D341Med (cell line): ENCODE measurements at regions not wholly inside any gene's neighbourhood (a gene's known extent, or its start where the extent isn't known, plus 50 kb on each side); places are given as distances from the start of the nearest gene placed in this dataset.

Source experiments
- DNase-seq: peaks from one replicate; pipeline ENCODE4 v3.0.0; 2012; ENCODE audit warnings: low spot score

DNA sequence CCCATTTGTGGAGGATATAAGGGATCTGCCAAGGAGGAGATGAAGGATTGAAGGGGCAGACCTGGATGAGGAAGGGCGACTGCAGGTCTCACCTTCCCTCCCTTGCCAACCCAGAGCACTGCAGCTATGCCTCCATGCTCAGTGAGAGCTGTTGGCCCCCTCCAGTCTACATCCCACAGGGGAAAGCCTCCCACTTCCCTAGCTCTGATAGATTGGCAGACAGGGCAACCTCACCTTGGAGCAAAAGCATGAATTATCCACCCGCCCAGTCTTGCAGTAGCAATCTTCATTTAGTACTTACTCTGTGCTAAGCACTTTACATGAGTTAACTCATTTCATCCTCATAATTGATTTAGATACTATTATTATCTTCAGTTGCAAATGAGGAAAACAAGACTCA, 70.4 kb upstream of the SMNDC1 start:
- no peak for DNase-seq

DNA sequence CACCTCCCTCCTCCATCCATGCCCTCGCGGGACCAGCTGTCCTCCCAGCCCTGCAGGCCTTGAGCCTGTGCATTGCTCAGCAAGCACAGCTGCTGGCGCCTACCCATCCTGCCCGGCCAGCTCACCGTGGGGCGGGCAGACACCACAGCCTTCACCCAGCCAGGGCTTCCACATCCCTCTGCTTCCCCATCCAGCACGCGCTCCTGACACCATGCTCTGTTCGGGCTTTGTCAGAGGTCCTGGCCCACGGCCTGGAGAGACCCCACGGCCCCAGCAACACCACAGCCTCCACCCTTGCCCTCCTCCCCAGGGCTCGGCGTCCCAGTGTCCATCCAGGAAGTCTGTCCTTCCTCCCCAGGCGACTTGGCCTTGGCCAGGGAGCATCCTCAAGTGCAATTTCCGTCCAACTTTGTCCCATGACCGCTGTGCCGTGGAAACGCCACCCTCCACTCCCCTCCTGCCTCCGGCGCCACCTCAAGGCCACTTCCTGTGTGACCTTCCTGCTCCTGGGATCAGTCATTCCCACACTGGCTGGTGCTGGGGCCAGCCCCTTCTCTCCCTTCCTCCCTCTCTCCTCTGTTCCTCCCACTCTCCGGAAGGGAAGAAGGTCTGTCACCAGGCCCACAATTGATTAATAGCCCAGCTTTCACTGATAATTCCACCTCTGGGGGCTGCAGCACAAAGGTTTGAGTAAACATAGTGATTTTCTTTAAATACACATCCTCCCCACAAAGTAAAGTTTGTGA, 71.5 kb upstream of the SMNDC1 start:
- DNase-seq, result no peak

DNA sequence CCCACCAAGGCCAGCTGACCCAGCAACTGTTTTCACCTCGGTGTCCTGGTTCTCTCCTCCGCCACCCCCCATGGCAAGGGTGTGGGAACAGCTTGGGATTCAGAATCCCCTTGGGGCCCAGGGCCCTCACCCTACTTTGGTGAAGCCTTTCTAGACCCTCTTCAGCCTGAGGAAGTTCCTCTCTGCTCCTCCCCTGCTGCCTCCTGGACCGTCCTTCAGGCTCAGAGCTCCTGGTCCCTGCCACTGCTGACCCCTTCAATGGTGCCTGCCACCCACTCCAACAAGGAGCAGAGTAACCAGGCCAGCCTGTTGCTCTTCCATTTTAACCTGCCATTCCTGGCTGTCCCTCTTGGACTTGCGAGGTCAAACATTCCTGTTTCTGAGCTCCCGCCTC, 72.0 kb upstream of the SMNDC1 start:
- no peak for DNase-seq

DNA sequence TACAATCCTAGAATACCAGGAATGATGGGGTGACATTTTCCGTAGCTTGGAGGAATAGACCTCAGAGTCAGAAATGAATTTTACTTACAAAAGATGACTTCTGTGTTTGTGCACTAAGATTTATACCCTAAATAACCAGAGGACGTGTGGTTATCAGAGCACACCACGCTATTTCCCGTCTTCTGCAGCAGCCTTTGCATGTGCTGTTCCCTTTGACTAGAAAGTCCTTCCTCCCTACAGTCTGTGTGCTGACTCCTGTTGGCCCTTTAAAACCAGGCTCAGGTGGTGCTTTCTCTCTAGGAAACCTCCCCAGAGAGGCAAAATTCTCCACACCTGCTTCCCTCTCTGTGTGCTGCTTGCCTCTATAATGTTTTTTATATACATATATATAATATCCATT, 73.3 kb upstream of the SMNDC1 start:
- no peak for DNase-seq

DNA sequence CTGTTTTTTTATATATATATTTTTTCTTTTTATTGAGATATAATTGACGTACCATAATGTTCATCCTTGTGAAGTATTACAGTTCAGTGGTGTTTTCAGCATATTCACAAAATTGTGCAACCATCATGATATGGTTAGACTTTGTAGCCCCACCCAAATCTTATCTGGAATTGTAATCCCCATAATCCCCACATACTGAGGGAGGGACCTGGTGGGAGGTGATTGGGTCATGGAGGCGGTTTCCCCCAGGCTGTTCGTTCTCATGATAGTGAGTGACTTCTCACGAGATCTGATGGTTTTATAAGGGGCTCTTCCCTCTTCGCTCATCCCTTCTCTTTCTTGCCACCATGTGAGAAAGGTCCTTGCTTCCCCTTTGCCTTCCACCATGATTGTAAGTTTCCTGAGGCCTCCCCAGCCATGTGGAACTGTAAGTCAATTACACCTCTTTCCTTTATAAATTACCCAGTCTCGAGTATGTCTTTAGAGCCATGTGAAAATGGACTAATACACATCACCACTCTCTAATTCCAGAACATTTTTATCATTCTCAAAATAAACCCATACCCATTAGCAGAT, 73.9 kb upstream of the SMNDC1 start:
- no peak for DNase-seq

DNA sequence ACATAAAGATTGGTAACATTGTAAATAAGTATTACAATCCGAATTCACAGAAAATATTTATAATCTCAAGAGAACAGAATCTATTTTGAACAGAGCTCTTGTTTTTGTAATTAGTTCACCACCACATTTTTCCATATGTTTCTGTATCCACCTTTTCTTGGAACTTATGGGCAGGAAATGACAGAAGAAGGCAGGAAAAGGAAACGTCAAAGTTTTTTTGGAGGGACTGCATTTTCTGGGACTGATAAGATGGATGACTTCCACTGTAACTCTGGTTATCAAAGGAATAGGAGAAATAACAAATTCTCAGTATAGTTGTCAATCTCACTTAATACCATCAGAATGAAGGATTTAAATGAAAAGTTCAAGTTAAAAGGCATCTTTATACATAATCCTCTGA, 75.1 kb upstream of the SMNDC1 start:
- no peak for DNase-seq

DNA sequence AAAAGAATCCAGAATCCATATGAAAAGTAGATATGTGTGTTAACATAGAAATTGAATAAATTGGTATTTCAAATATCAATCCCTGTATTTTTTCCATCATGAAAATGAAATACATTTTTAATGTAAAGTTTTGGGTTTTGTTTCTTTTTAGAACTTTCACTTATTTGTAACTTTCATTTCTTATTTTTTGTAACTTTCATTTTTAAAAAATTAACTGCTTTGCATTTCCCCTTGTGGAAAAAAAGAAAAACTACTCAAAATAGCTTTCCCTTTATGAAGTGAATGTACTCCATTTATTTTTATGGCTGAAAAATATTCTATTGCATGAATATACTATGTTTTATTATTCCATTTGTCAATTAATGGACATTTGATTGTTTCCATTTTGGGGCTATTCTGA, 75.6 kb upstream of the SMNDC1 start:
- DNase-seq, result no peak

DNA sequence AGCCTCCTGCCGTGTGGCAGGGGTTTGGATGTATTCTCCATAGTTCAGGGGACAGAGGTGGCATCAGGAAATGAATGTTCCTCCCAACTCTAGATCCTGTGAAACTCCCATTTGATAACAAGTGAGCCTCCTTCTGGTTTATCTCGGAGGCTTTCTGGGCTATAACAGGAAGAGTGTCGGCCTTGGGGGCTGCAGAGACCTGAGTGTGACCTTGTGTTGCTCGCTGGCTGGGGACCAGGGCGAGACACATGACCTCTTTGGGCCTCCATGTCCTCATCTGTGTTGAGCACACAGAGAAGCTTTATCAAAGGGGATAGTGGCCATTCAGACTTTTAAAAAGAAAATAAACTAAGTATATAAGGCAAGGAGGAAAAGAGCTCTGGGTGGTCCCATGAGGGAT, 78.0 kb upstream of the SMNDC1 start:
- no peak for DNase-seq

DNA sequence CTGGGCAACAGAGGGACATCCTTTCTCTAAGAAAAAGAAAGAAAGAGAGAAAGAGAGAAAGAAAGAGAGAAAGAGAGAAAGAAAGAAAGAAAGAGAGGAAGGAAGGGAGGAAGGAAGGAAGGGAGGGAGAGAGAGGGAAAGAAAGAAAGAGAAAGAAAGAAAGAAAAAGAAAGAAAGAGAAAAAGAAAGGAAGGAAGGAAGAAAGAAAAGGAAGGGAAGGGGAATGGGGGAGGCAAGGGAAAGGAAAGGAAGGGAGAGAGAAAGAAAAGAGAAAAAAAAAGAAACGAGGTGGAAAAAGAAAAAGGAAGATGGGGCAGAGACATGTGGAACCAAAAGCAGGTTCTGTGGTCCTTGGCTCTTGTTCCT, 82.9 kb upstream of the SMNDC1 start:
- DNase-seq, result no peak

DNA sequence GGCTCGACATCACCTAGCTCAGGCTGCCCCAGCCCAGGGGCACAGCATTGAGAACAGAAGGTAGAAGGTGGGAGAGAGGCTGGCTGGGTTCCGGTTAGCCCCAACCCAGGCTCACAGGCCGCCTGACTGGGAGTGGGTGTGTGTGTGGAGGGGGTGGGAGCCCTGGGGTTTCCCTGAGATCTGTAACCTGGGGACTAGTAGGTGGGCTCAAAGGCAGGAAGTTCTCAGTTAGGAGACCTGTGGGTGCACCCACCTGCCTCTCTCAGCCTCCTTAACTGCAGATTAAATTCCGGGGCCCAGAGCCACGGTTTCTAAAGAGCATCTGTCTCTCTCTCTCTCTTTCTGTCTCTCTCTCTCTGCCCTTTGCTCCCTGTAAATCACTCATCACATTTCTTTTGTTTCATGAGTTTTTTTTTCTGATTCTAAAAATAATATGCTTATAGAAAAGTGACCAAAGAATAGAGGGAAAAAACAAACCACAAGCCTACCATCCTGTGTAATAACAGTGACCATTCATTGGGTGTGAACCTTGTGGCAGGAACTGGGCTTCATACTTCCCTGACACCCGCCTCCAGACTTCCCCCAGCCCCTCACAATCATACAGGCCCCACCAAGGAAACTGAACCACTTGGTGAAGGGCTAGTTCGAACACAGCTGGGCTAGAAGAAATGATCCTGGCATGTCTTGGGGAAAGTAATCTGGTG, 83.4 kb upstream of the SMNDC1 start:
- no peak for DNase-seq

DNA sequence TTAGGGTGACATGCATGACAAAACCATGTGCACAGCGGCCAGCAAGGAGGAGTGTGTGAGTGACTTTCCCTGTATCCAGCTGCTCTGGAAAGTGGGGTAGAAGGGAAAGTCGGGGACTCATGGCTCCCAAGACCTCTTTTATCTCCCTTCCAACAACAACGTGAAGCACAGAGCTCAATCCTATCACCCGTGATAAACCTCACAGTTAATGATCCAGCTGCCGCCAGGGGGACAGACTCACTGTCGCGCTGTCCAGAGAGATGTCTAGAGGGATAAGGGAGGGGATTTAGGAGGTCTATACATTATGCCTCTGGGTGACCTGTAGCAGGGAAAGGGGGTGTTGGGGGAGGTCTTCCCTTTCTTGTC, 84.0 kb upstream of the SMNDC1 start:
- DNase-seq, result no peak

DNA sequence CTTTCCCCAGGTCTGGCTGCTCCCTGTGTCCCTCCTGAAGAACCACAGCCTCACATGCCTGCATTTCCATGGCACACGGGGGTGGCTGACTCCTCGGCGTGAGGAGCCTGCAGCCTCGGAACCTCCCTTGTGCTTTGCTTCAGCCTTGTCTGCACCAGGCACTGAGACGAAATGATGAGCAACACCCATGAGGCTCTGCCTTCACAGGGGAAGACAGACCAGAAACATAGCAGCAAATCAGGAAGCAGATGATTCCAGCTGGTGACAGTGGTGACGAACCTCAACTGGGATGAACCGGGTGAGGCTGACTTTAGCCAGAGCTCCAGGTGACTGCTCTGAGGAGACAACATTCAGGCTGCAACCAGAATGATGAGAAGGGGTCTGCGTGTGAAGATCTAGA, 84.5 kb upstream of the SMNDC1 start:
- DNase-seq, result no peak

DNA sequence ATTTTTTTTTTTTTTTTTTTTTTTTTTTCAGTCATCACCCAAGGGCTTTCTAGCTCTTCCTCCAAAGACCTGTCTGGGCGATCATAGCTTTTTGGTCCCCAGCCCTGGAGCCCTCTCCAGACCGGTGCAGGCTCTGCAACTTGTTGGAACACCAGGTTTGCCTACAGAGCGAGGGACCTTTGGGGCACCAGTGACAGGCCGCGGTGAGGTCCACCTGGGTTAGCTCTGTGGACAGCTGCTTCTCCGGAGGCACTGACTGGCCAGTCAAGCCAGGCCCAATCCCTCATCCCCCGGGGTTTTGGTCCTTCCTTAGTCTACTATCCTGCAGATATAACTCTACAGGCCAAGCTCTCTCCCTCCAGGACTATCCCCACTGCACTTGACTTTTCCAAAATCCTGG, 86.8 kb upstream of the SMNDC1 start:
- no peak for DNase-seq

DNA sequence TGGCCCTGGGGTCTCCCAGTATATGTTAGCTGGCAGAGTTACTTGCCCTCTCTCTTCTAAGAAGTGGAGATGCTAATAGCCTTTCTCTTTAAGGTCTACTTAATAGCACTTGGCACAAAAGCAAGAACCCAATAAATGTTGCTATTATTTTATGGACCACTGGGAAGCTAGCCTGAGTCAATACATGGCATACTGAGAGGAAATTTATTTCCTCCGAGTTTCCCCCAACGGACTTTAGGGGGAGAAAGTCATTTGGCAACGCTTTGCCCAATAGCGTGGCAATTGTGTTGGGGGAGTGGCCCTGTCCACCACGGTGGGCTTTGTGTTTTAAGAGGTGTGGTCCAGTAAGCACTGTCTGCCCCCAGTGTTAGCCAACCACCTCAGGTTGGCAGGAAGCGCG, 87.4 kb upstream of the SMNDC1 start:
- no peak for DNase-seq

DNA sequence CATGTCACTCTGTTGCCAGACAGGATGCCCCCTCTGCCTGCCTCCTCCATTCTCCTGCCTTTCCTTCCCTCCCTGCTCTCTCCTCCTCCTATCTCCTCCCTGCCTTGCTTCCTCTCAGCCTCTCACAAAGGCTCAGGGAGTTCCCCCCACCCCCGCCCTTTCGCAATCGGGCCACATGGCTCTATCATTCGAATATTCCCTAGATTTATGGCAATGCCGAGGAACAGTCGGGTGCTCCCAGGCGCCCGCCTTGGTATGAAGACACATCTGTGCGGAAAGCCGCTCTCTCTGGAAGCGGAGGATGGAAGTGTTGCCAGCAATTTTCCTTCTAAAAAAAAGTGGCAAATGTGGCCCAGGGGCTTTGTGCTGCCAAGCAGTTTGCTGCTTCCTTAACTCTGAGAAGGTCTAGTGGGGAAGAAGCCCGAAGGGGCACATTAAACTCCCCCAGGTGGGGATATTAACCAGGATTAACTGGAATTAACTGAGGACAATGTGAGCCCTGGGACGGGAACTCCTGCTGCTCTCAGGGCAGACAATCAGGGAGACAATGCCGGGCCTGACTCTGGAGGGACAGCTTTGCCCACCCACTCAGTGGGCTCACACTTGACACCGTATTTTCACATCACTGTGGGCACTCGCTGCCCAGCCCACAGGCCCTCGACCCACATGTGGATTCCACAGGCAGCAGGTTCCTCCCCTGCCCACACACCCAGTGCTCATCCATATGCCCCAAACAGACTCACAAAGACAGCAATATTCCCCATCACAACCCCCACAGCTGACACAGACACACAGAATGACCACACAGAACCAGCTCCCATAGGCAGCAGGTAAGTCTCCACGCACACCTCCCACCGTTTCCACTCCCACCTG, 88.4 kb upstream of the SMNDC1 start:
- peak; percentile 65 for DNase-seq

DNA sequence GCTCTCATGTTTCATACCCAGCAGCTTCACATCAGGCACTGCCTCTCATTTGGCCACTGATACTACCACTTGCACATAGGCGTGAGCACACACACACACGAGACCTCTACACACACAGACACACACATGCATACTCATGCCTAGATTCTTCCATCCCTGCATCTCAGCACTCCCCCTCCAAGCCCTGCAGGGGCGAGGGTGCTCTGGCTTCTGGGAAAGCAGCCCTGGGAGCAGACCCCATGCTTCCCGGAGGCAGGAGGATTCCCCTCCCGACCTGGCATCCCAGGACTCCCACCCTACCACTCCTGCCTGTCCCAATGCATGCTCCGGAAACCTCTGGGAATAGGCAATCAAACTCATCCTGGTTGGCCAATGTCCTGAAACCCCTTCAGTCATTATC, 89.1 kb upstream of the SMNDC1 start:
- no peak for DNase-seq

DNA sequence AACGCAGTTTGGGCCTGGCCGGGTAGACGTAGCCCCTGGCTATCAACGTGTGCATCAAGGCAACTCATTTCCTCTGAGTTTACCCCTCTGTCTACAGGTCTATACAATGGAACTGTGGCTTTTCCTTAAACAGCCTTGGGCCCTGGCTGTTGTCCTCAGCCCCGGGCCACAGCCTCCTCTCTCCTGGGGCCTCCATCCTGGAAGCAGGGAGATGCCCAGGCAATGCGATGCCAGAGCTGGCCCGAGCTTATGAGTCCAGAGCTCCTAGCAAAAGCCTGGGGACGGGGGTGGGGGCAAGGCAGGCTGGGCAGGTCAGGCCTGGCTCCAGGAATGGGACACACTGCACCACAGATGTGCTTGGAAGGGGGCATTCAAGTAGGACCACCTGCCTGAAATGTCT, 89.6 kb upstream of the SMNDC1 start:
- DNase-seq, result no peak

DNA sequence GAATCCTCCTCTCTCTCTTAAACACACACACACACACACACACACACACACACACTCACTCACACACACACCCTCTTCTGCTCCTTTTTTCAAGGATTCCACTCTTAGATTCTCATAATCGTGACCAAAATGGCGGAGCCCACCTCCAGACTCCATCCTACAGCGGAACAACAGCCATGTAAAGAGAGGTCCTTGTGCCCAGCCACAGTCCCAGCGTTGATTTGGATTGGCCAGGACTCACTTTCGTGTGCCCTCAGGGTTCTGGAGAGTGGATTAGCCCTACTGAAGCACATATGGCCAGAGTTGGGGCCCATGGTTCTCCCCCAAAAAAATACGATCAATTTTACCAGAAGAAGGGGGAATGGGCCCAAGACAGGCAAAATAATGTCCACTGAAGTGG, 90.2 kb upstream of the SMNDC1 start:
- no peak for DNase-seq

DNA sequence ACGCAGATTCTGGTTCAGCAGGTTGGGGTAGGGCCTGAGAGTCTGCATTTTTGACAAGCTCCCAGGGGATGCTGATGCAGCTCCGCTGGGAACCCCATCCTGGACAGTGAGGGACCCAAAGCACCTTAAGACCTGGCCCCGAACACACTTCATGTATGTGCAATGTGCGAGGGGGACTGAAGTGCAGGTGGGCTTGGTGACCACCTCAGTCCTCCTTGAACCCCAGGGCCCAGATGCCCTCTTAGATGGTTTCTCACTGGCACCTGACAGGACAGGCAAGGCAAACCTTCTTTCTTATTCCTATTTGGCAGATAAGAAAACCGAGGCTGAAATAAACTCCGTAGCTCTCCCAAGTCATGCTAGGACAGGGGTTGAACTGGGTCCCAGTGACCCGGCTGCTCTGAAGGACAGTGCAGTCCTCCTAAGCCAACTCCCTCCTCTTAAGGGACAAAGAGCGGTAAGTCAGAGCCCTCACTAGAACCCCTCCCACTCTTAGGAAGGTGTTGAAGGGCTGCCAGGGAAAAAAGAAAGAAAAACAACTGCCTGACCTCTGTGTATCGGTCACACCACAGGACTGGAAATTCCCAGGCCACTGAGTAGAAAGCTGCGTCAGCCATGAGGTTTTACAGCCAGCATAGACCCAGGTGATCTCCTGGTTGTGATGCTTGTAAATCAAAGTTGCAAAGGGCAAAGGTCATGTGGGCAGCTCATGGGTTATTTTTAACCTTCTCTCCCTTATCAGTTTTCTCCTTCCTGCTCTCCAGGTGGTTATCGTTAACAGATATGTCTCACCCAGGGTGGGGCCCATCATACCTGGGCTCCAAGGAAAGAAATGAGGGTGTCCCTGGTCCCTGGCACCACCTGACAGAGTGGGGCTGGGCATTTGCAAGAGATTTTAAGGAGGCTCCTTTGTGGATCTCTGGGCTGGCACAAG, 90.9 kb upstream of the SMNDC1 start:
- no peak for DNase-seq

DNA sequence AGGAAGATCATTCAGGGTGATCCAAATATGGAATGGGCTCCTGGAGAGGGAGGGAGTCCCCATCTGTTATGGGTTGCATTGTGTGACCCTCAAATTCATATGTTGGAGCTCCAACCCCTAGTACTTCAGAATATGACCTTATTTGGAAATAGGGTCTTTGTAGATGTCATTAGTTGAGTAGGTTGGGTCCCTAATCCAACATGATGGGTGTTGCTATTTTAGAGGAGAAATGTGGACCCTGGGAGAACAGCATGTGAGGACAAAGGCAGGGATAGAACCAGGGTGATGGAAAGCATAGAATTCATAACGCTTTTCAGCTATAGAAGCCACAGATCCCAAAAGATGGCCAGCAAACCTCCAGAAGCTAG, 91.5 kb upstream of the SMNDC1 start:
- DNase-seq, result no peak

DNA sequence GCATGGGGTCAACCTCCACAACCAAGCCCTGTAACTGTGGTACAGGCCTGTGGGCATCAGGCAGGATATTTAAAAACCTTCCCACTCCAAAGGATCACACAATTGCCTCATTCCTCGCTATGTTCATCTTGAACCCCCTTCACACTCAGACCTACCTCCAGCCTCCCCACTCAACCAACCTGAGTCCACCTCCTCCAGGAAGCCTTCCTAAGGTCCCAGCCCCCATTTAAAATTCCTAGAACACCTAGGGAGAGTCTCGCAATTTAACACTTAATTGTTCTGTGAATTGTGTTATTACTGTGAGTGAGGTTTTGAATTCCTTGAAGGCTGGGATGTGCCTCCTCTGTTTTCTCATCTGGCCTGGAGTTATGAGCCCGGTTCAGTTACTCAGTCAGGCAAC, 93.1 kb upstream of the SMNDC1 start:
- DNase-seq, result no peak
